ENCODE measurements at regions not wholly inside any gene's neighbourhood (a gene's known extent, or its start where the extent isn't known, plus 50 kb on each side); places are given as distances from the start of the nearest gene placed in this dataset.

- no peak for TF ChIP-seq POLR2A (IDR thresholded peaks at IDR 0.05)
- no peak for TF ChIP-seq CTCF (IDR thresholded peaks at IDR 0.05)
These were observed 146.6 kb downstream of the IRF8 start for GRCh38 chr16:86045591-86045971.
